ENCODE measurements at regions not wholly inside any gene's neighbourhood (a gene's known extent, or its start where the extent isn't known, plus 50 kb on each side); places are given as distances from the start of the nearest gene placed in this dataset.
"Not testable (repeated sequence)": the region's sequence is repeated elsewhere in the genome, so short reads cannot be mapped to it uniquely, and the experiment has no call there.

GRCh38 chr1:232579958-232580941 lies 49.7 kb downstream of the SIPA1L2 start:
- DNase-seq (ENCODE audit: low spot score), result no peak

- no peak for DNase-seq (ENCODE audit: low spot score)
Observed at GRCh38 chr1:232579466-232579865, 50.5 kb downstream of the SIPA1L2 start.

- DNase-seq (ENCODE audit: low spot score), result no peak
Observed at GRCh38 chr1:232578651-232579195, 51.2 kb downstream of the SIPA1L2 start.

DNA sequence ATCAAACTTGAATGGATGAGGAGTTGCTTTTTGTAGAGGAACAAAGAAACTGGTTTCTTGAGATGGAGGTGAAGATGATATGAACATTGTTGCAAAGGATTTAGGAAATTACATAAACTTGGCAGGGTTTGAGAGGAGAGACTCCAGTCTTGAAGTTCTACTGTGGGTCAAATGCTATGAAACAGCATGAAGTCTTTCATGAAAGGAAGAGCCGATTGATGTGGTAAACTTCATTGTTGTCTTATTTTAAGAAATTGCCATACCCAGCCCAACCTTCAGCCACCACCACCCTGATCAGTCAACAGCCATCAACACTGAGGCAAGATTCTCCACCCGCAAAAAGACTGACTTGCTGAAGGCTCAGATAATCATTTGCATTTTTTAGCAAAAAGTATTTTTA lies 52.2 kb downstream of the SIPA1L2 start:
- DNase-seq (ENCODE audit: low spot score), result no peak

- no peak for DNase-seq (ENCODE audit: low spot score)
Observed at GRCh38 chr1:232576537-232576936, 53.4 kb downstream of the SIPA1L2 start.

- no peak for DNase-seq (ENCODE audit: low spot score)
Observed at GRCh38 chr1:232575763-232576040, 54.2 kb downstream of the SIPA1L2 start.

DNA sequence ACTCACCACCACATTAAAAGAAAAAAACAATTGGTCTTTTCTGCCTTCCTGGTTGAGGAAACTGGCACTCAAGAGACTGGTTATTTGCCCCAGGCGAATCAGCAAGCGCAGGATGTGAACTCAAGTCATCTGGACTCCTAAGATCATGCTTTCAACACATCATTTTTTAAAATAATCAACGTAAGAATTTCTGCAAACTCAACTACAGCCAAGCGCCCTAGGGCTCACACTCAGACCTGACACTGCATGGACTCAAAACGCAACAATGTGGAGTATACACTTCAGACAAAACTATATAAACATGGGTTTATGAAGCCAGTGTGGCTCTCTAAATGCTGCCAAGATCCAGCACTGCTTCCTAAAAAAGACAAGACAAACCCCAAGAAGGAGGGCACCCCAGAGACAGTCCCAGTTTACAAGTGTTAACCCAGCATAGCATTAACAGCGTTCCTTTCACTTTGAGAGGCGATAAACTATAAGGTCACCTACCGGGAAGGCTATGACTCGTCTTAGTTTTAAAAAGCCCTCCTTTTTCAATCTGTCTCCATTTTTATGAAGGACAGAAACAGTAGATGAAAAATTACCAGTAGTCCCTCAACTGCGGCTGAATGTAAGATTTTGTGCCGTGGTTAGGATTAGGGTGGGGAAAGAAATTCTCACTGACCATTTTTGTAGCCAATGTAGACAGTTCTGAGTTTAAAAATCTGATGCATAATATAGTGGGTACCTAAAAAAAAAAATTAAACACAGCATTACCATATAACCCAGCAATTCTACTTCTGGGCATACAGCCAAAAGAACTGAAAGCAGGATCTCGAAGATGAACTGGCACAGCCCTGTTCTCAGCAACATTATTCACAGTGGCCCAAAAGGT lies 54.8 kb downstream of the SIPA1L2 start:
- no peak for DNase-seq (ENCODE audit: low spot score)

- no peak for DNase-seq (ENCODE audit: low spot score)
Observed at GRCh38 chr1:232574077-232574476, 55.9 kb downstream of the SIPA1L2 start.

GRCh38 chr1:232571523-232571922 lies 58.4 kb downstream of the SIPA1L2 start:
- DNase-seq (ENCODE audit: low spot score), result no peak

DNA sequence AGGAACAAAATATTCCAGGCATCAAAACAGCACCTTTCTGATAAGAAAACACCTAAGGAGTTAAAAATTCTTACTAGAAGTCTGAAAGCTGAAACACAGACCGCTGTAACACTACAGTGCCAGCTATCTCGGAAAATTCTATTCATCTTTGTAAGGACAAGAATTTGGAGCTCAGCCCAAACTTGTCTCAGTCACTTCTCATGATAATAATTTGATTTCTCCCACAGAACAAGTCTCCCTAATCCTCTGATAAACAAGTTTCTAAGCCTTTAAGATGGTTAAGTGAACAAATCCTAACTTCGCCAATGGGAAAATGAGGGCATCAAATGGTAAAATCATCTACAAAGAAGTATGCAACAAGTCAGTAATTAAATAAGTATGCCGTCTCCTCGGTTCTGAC lies 59.9 kb downstream of the SIPA1L2 start:
- no peak for DNase-seq (ENCODE audit: low spot score)

- DNase-seq (ENCODE audit: low spot score), result not testable (repeated sequence)
Observed at GRCh38 chr1:232569554-232569921, 60.4 kb downstream of the SIPA1L2 start.

- DNase-seq (ENCODE audit: low spot score), result no peak
Observed at GRCh38 chr1:232568906-232569553, 60.9 kb downstream of the SIPA1L2 start.

DNA sequence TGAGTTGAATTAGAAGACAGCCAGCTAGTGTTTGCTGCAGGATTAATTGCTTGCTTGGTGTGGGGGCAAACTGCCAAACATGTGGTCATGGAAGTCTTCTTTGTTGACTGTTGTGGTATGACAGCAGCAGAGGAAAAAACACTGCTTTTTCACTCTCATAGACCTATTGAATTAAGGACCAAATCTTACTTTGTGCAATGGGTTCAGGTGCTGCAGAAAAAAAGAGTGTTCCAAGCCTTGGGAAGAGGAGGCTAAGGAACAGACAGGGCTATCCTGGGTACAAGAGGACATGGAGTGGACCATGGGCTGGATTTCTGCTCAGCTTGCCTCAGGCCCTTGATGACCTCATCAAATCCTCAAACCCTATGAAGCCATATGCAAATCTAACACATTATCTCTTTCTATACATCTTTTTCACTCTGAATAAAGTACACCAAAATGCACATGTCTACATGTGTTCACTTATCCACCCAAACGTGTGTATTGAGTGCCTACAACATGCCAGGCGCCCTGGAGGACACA lies 61.5 kb downstream of the SIPA1L2 start:
- DNase-seq (ENCODE audit: low spot score), result no peak

- no peak for DNase-seq (ENCODE audit: low spot score)
Observed at GRCh38 chr1:232566093-232566492, 63.8 kb downstream of the SIPA1L2 start.

- no peak for DNase-seq (ENCODE audit: low spot score)
Observed at GRCh38 chr1:232562855-232563510, 67.0 kb downstream of the SIPA1L2 start.

- no peak for DNase-seq (ENCODE audit: low spot score)
Observed at GRCh38 chr1:232561381-232561780, 68.6 kb downstream of the SIPA1L2 start.

GRCh38 chr1:232560940-232561339 lies 69.0 kb downstream of the SIPA1L2 start:
- no peak for DNase-seq (ENCODE audit: low spot score)

DNA sequence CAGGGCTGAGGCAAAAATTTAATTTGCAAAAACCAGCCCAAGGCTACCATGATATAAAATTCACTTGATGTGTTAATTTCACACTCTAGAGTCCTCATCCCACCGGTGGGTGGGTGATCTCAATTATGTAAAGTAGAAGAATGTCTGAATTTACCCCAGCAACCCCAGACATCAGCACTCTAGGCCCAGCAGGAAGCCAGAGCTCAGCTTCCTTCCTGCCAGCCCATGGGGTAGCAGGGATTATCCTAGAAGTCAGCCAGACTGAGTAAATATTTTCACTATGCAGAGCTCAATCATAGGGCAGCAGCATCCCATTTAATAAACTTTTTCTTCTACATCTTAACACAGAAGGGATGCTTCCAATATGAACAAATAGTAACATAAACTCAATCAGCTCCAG lies 71.0 kb downstream of the SIPA1L2 start:
- DNase-seq (ENCODE audit: low spot score), result no peak

GRCh38 chr1:232557502-232558191 lies 72.3 kb downstream of the SIPA1L2 start:
- no peak for DNase-seq (ENCODE audit: low spot score)

DNA sequence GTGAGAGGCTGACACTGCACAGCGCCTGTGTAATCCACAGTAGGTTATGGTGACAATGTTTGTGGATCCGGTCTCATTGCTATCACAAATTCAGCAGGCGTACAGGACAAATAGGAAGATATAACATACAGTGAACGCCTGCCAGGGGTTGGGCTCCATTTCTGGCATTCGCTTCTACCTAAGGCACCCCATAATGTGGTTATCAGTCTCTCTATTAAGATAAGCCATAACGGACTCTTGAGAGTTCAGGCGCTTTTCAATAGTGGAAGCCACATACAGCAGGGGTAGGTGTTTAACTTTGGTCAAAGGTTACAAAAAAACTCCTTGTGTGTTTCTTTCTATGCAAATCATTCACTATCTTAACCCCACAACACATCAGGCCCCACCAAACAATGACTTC lies 72.8 kb downstream of the SIPA1L2 start:
- no peak for DNase-seq (ENCODE audit: low spot score)

- no peak for DNase-seq (ENCODE audit: low spot score)
Observed at GRCh38 chr1:232556351-232556750, 73.6 kb downstream of the SIPA1L2 start.

Data from pons (tissue), 1 donor.